ENCODE measurements at regions not wholly inside any gene's neighbourhood (a gene's known extent, or its start where the extent isn't known, plus 50 kb on each side); places are given as distances from the start of the nearest gene placed in this dataset.

GRCh38 chr6:122069932-122070331 is 329.5 kb upstream of the HSF2 start:
- Histone ChIP-seq H3K4me1 (peaks cover under 1% of the 10 kb centered on the region), H3K79me2 (ENCODE audit: low read depth) (no peaks in the 10 kb centered on the region), H3K4me3 (no peak overlapping the region), H4K20me1 (ENCODE audit: low read depth) (no peaks in the 10 kb centered on the region), H2AFZ (replicated peaks) (no peak overlapping the region), H3K4me2 (no peak overlapping the region), H3K9me3 (ENCODE audit: low read depth) (no peaks in the 10 kb centered on the region), H3K27me3 (no peaks in the 10 kb centered on the region), H3K27ac (no peak overlapping the region), H3K9ac (no peak overlapping the region), H3F3A (ENCODE audit: low read depth) (no peaks in the 10 kb centered on the region), H3K36me3 (no peaks in the 10 kb centered on the region)
- Mint-ChIP-seq H3K36me3 (no peaks in the 10 kb centered on the region), H3K4me1 (peaks cover 9% of the 10 kb centered on the region), H3K27me3 (ENCODE audit: insufficient read depth, low read depth) (no peaks in the 10 kb centered on the region), H3K9me3 (peaks cover 2% of the 10 kb centered on the region), H3K4me3 (no peak overlapping the region), H3K27ac (no peak overlapping the region)
- no peak for TF ChIP-seq EZH2 (IDR thresholded peaks at IDR 0.05)
- TF ChIP-seq CTCF (IDR thresholded peaks at IDR 0.05) = no peak
- no peak for TF ChIP-seq EZH2phosphoT487 (IDR thresholded peaks at IDR 0.05)
- no peak for DNase-seq (ENCODE audit: low spot score)

GRCh38 chr6:122072014-122072647 is 327.3 kb upstream of the HSF2 start:
- no peak for TF ChIP-seq EZH2phosphoT487 (IDR thresholded peaks at IDR 0.05)
- TF ChIP-seq EZH2 (IDR thresholded peaks at IDR 0.05) = no peak
- no peak for TF ChIP-seq CTCF (IDR thresholded peaks at IDR 0.05)
- Histone ChIP-seq H3K4me2 (no peak overlapping the region), H3K79me2 (ENCODE audit: low read depth) (no peaks in the 10 kb centered on the region), H3K27ac (no peak overlapping the region), H3K36me3 (no peaks in the 10 kb centered on the region), H2AFZ (replicated peaks) (no peak overlapping the region), H3K4me1 (peaks cover 10% of the 10 kb centered on the region), H3K9me3 (ENCODE audit: low read depth) (no peaks in the 10 kb centered on the region), H3K4me3 (no peak overlapping the region), H4K20me1 (ENCODE audit: low read depth) (no peaks in the 10 kb centered on the region), H3F3A (ENCODE audit: low read depth) (no peaks in the 10 kb centered on the region), H3K27me3 (no peaks in the 10 kb centered on the region), H3K9ac (no peak overlapping the region)
- no peak overlapping the region for H3K4me3 Mint-ChIP-seq
- H3K36me3 Mint-ChIP-seq = no peaks in the 10 kb centered on the region
- H3K27ac Mint-ChIP-seq = no peak overlapping the region
- DNase-seq (ENCODE audit: low spot score) = no peak
- H3K9me3 Mint-ChIP-seq = peaks cover 2% of the 10 kb centered on the region
- H3K4me1 Mint-ChIP-seq = peaks cover 12% of the 10 kb centered on the region
- H3K27me3 Mint-ChIP-seq (ENCODE audit: insufficient read depth, low read depth) = no peaks in the 10 kb centered on the region

- no peak for TF ChIP-seq CTCF (IDR thresholded peaks at IDR 0.05)
- no peaks in the 10 kb centered on the region for H3F3A ChIP-seq (ENCODE audit: low read depth)
- no peak for DNase-seq (ENCODE audit: low spot score)
- Mint-ChIP-seq H3K4me3 (no peak overlapping the region), H3K9me3 (no peaks in the 10 kb centered on the region), H3K27ac (peak overlapping the region; percentile 29), H3K27me3 (ENCODE audit: insufficient read depth, low read depth) (no peaks in the 10 kb centered on the region), H3K36me3 (no peaks in the 10 kb centered on the region), H3K4me1 (peaks cover 9% of the 10 kb centered on the region)
- no peaks in the 10 kb centered on the region for H3K79me2 ChIP-seq (ENCODE audit: low read depth)
- no peak overlapping the region for H3K27ac ChIP-seq
- peaks cover 10% of the 10 kb centered on the region for H3K4me1 ChIP-seq
- H3K4me3 ChIP-seq = no peak overlapping the region
- H3K9me3 ChIP-seq (ENCODE audit: low read depth) = no peaks in the 10 kb centered on the region
- H3K36me3 ChIP-seq = no peaks in the 10 kb centered on the region
- H4K20me1 ChIP-seq (ENCODE audit: low read depth) = no peaks in the 10 kb centered on the region
- peak overlapping the region; percentile 17 for H3K4me2 ChIP-seq
- no peak overlapping the region for H2AFZ ChIP-seq (replicated peaks)
- H3K9ac ChIP-seq = no peak overlapping the region
- H3K27me3 ChIP-seq = no peaks in the 10 kb centered on the region
Observed at GRCh38 chr6:122075084-122075838, 324.2 kb upstream of the HSF2 start.

Data from neural progenitor cell (in vitro differentiated cells).